HG02870 (cell line): ENCODE measurements at regions not wholly inside any gene's neighbourhood (a gene's known extent, or its start where the extent isn't known, plus 50 kb on each side); places are given as distances from the start of the nearest gene placed in this dataset.
A peak's percentile ranks its signal among the peaks of the same experiment; 100 is the strongest.

Source experiments
- ATAC-seq: cut with Tn5 transposase; IDR thresholded peaks from one replicate; pipeline ENCODE4 v1.9.1; 2021; ENCODE audit warnings: mild to moderate bottlenecking, moderate library complexity; ENCODE audit not compliant: unreplicated experiment

DNA sequence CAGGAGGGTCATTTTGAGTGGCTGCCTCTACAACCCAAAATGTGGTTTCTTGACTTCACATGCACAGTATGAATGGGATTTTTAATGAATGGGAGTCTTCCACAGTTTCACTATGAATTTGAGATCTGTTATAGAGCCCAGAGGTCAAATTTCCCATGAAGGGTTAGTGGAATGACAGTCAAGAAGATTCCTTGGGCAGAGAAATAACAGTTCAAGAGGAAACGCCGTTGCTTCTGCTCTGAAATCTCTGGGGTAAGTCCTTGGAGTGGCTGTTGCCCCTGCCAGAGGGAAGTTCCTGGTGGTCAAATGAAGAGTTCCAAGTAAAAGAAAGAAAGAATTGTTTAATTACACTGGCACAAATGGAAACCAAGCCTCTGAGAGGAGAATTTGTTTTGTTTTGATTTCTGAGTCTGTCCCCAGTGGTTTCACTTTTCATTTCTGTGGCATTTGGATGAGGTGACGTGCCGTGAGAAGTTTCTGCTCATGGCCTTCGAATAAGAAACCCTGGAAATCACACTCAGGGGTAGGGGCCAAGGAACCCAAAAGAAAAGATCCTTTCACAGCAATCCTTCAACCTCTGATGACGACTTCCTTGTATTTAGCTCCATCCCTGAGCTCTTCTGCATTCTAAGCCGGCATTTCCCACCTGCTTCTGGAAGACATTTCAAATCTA, 77.5 kb upstream of the IL12A start:
- ATAC-seq: peak; percentile 71

DNA sequence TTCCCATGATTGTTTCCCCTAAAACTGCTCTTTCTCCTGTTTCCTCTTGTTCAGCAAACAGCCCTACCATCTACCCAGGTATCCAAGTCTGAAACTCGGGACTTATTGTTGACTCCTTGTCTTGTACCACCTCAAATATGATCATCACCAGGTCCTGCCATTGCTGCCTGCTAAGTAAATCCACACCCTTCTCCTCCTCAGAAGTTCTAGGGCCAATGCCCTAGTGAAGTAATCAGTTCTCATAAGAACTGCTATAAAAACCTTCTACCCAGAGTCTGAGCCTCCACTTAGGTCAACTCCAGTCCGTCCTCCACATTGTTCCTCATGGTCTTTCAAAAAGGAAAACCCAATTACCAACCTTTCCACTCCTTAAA, 77.0 kb upstream of the IL12A start:
- ATAC-seq: no peak

DNA sequence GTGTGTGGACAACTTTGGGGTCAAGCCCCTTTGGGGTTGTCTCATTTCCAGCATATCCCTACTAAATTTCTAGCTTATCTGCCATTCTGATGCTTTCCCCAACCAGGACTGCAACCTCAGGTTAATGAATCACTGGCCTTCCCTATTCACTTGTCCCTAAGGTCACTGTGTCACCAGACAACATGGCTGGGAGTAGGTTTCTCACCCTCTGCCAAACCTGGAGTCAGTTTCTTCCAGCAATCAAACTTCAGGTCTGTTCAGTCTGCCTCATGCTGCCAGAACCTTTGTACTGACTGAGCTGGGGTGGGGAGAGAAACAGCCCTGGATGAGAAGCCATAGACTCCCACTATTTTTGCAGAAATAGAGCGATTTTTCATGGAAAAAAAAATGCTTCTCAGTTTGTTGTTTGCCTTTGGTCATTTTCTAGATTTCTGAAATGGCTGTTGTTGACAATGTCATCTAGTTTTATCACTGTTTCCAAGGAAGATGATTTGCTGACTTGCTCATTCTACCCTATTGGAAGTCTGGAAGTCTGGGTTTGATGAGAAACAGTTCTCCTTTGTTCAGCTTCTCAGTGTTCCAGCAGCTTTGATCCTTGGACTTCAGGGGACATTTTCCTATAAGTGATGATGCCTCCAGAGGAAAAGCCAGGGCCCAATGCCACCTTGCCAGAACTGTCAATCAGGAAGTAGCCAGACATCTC, 74.8 kb upstream of the IL12A start:
- no peak for ATAC-seq

DNA sequence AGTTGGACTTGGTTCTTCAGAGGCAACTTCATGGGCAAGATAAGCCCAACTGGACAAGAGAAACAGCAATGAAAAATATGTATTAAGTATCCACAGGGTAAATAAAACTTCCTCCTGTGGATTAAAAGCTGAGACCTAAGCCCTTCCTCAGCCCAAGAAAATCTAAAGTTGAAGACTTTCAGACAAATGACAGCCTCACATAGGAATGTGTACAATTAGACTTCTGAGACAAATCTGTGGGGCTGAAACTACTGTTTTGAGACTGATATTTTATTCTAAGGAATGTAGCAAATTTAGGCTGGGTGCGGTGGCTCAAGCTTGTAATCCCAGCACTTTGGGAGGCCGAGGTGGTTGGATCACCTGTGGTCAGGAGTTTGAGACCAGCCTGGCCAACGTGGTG, 74.2 kb upstream of the IL12A start:
- no peak for ATAC-seq

DNA sequence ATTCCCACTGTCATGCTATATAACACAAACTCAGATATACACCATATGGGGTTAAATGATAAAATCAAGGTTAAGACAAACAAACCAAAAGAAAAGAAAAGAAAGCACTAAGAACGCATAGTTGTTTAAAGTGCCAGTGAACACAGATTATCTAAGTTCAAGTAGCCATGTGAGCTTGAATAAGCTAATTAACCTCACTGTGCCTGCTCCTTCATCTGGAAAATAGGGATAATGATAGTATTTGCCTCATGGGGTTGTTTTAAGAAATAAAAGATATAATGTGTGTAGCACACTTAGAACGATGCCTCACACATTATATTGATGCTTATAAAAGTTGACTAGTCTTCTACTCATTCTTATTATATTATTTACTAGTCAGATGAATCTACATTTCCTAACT, 72.6 kb upstream of the IL12A start:
- ATAC-seq: no peak

DNA sequence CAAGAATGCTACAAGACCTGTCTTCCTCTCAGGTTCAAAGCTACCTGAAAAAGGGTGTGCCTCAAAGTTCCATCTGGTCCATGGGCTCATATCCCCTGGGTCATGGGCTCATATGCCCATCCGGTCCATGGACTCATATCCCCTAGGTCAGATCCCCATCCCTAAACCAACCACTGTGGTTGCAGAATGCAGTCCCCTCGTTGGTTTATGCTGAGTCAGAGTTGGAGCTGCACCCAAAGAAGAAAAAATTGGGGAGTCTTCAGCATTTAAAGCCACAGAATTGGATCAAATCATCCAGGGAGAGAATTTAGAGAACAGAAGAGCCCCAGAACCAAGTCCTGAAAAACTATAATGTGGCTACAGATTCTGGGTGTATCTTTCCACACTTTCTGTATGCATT, 71.5 kb upstream of the IL12A start:
- no peak for ATAC-seq

DNA sequence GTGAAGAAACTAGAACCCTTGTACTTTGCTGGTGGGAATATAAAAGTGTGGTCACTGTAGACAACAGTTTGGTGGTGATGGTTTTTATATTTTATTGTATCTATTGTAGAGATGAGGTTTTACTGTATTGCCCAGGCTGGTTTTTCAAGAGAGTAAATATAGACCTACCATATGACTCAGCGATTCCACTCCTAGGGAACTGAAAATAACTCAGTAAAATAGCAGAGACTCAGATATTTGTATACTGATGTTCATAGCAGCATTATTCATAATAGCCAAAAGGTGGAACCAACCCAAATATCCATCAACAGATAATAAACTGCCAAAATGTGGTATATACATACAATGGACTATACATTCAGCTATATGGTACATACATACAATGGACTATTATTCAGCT, 68.8 kb upstream of the IL12A start:
- ATAC-seq: peak; percentile 77

DNA sequence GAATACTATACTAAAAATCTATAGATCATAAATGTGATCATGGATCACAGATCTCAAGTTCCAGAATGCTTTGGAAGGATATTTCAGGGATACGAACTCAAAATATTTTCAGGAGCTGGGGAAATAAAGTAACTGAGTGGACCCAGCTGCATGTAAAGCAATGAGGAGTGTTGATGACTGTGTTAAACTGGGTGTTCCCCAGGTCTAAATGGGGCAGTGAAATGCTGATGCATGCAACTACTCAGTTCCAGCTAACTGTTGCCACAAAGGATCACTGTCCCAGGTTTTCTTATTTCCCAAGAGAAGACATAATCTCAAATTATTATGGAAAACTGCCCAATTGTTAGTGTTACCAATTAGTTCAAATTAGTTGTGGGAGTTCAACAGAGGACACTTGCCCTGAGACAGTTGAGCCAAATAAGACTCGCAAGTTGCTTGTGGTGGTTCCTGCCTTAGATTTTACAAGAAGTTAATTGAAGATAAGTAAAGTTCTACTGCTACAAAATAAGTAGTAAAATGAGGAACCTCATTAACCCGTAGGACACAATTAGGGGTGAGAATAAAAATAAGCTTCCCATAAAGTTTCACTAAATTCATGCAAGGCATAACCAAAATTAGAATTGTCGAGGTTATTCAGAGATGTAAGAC, 66.3 kb upstream of the IL12A start:
- ATAC-seq: no peak

DNA sequence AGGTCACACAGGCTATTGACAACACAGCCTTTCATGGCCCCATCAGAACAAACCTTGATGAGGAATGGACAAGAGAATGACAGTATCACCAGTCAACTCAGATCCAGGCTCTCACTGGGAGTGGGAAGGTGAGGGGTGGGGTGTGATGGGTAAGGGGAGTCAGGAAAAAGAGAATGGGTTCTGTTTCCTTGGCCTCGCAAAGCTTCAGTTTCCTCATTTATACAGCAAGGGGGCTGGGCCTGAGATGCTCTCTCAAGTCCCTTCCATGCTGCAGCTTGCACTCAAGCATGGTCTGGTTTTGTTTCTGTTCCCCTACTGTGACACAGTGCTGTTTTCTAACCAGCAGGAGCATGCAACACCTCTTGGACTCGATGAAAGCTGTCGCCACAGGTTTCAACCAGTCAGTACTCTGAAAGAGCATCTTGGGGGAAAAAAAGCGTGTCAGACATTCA, 65.7 kb upstream of the IL12A start:
- ATAC-seq: peak; percentile 94

DNA sequence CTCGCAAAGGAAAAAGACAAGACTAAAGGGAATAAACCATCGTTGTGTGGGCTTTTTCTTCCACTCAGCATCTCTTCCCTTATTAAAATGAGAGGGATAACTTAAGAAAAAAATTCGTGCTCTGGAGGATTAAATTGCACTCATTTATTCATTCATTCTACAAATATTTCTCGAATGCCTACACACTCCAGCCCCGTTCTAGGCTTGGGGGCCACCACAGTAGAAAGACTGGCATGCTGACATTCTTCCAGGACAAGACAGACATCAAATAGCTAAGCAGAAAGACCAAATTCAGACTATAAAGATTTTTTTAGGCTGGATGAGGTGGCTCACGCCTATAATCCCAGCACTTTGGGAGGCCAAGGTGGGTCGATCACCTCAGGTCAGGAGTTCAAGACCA, 65.3 kb upstream of the IL12A start:
- ATAC-seq: no peak

DNA sequence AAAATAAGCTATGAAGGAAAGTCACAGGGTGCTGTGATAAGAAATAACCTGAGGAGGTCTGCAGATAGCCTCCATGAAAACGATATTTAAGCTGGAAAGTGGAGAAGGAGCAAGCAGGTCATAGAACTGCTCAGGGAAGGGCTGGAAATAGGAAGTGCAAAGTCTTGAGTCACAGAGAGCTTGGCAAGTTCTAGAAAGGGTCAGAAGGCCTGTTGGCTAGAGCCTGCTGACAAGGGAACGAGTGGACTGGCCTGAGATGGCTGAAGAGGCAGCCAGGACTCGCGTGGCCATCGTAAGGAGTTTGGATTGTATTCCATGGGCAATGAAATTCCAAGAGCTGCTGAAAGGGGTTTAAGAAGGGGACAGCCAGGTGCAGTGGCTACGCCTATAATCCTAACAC, 64.7 kb upstream of the IL12A start:
- ATAC-seq: no peak

DNA sequence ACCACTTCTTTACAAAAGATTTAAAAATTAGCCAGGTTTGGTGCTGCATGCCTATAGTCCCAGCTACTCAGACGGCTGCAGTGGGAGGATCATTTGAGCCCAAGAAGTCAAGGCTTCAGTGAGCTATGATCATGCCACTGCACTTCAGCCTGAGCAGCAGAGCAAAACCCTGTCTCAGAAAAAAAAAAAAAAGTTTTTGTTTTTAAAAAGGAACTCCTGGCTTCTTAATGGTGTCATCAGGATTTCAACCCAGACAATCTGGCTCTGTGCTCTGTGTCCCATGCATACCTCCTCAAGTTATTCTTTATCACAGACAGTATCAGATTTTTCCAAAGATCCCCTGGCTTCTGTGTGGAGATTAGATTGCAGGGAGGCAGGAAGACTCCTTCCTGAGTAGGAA, 64.2 kb upstream of the IL12A start:
- no peak for ATAC-seq

DNA sequence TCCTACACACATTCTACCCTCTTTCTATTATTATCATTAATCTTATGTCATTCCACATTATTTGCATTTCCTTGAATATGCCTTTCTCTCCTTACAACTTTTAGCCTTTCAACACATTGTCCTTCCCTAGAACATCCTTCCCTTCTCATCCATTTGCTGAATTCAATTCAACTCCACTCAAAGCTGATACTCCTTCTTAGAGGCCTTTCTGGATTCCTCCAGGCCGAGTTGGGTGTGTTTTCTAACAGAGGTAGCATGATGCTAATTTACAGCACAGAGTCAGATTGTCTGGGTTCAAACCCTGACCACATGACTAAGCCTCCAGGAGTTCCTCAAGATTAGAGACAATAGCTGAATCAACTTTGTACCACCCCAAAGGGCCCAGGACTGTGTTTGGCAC, 63.4 kb upstream of the IL12A start:
- no peak for ATAC-seq

DNA sequence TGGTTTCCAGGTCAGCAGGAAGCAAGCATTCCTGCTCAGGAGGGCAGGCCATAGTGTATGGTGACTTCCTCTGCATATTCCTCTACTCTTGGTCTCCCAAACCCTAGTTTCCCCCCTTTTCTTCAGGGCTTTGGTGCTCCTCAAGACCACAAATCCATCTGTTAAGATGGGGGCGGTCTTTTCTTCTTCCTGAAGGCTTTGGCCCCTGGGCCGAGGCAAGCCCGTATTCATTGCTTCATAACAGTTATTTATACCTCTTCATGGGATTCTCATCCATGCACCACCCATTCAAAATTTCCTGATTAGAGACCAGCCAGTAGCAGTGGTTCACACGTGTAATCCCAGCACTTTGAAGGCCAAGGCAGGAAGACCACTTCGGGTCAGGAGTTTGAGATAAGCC, 62.1 kb upstream of the IL12A start:
- ATAC-seq: no peak

DNA sequence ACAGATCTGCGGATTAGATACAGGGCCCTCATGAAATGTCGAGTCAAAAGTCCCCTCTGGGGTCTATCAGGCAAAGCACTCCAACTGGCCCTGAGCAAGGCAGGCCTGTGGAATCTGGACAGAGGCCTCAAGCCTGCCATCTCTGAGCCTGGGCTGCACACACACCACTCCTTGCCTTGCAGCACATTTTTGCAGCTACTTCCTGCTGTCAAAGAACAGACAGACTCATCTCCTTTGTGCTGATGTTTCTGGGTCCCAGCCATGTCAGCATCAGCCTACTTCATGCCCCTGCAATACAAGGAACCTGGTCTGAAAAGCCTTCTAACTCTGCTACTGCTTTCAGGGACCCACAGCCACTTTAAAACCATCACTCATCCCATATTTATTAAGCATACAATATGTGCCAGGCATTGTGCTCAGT, 60.6 kb upstream of the IL12A start:
- ATAC-seq: no peak

DNA sequence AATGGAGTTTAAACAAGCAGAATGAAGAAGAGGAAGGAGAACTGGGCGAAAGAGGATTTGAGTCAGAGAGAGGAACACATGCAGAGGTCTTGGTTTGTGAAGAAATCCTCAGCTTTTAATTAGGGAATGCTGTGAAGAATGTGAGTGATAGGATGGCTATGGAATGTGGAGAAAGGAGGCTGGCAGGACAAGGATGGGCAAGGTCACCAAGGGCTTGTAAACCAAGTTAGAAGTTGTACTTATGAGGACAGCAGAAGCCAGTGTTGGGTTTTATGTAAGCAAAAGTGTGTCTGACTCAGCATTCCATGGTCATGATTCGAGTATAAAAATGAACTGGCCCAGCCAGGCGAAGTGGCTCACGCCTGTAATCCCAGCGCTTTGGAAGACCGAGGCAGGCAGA, 60.0 kb upstream of the IL12A start:
- no peak for ATAC-seq

DNA sequence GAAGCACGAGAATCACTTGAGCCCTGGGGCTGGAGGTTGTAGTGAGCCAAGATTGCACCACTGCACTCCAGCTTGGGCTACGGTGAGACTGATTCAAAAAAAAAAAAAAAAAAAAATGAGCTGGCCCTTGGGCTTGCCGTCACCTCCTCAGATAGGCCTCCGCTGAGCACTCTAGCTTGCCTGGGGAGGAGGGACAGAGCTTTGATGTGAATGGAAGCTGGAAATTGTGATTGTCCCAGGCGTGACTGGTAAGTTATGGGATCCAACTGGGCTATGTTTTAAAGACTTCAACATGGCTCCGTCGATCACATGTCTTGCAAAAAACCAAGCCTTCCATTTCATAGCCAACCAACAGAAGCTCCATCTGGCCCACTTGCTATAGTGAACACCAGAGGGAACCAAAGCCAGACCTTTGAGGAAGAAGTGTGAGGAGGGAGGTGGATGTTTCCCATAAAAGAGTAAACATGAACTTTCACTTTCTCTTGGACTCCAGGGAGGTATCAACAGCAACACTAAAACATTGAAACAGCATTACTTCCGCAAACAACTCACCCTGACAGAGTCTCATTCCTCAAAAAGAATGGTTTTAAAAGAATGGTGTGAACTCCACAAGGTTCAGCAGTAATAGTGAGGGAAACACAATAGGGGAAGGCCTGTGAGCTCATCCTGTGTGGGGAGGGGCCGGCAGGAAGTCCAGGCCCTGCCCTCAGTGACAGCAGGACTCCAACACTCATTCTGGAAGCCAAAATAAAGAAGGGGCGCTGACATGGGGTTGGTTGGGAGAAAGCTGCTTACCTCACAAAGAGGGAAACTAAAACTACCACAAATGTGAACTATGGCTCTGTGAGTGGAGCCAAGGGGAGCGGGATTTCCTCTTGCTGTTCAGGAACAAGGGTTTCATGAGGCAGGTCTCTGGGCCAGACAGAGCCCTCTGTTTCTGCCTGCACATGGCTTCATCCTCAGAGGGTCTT, 59.2 kb upstream of the IL12A start:
- peak; percentile 85 for ATAC-seq

DNA sequence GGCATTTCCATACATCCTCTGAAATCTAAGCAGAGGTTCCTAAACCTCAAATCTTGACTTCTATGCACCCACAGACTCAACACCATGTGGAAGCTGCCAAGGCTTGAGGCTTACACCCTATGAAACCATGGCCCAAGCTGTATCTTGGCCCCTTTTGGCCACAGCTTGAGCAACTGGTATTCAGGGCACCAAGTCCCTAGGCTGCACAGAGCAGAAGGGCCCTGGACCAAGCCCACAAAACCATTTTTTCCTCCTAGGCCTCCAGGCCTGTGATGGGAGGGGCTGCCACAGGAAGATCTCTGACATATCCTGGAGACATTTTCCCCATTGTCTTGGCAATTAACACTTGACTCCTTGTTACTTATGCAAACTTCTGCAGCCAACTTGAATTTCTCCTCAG, 54.4 kb upstream of the IL12A start:
- ATAC-seq: no peak

DNA sequence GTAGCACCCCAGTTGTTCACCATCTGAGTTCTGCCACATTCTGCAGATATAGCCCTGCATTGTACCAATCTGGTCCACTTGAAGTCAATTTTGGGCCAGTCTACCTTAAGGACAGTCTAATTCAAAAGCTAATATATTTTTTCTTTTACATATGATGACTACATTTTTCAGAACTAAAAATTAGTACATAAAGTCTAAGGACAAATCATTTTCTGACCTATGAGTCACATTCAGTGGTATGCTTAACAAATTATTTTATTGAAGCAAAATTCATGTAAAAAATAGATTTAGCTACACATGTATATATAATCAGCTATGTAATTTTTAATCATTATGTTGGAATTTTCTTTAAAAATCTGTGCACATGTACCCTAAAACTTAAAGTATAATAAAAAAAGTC, 52.1 kb upstream of the IL12A start:
- ATAC-seq: no peak

DNA sequence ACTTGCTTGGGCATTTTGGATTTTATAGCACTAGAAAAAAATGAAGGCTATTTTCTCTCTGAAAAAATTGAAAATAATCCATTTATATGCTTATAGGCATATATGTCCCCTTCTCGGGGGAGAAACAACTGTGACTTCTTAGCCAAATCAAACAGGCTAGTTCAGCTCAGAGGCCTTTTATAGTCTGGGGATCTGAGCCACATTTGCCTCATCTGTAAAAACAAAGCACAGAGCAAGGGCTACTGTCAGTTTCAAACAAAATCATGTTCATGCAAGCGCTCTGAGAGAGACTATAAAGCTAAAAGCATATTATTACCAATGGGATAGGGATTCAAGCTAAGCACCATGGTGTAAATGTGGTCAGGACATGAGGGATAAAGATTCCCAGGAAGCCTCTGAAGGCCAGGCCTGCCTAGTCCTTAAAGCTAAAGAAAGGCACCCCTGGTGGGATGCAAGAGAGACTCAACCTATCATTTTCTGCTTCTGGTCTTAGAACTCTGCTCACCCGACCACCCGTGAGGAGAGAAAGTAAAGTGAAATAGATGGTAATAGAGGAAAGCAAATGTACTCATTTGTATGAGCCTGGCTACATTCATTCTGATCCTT, 51.0 kb upstream of the IL12A start:
- ATAC-seq: no peak

DNA sequence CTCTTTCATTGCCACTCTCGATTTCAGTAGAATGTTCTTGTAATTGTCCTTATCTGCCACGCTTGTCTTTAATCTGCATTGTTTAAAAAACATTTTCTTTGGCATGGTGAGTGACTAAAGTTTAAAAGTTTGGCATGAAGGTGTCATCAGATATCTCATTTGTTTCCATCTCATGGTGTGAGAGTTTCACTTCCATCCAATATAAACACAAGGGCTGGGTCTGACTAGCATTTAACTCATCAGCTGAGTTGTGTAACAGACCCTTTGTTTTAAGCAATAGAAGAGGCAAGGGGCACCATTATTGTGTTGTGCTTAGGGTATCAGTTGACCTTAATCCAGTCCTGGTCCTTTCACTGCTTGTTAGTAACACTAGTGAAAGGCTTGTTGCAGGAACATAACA, 49.9 kb upstream of the IL12A start:
- ATAC-seq: no peak
